KOPT-K1 (cell line): ENCODE measurements at regions not wholly inside any gene's neighbourhood (a gene's known extent, or its start where the extent isn't known, plus 50 kb on each side); places are given as distances from the start of the nearest gene placed in this dataset.

Source experiments
- H3K27ac ChIP-seq: fragments of 200-600 bp; sonication (generic); 2 replicates; pipeline ENCODE4 v1.5.1; 2016; ENCODE audit warnings: antibody characterized with exemption, mild to moderate bottlenecking, low read depth, low read length; ENCODE audit not compliant: poor library complexity, severe bottlenecking
- H3K36me3 ChIP-seq: fragments of 200-600 bp; sonication (generic); 2 replicates; pipeline ENCODE4 v1.5.1; 2017; ENCODE audit warnings: antibody characterized with exemption, mild to moderate bottlenecking, low read length, moderate library complexity; ENCODE audit not compliant: insufficient read depth
- H3K9me3 ChIP-seq: fragments of 200-600 bp; sonication (generic); 2 replicates; pipeline ENCODE4 v1.5.1; 2017; ENCODE audit warnings: antibody characterized with exemption, low read length, mild to moderate bottlenecking; ENCODE audit not compliant: insufficient read depth, poor library complexity, severe bottlenecking

DNA sequence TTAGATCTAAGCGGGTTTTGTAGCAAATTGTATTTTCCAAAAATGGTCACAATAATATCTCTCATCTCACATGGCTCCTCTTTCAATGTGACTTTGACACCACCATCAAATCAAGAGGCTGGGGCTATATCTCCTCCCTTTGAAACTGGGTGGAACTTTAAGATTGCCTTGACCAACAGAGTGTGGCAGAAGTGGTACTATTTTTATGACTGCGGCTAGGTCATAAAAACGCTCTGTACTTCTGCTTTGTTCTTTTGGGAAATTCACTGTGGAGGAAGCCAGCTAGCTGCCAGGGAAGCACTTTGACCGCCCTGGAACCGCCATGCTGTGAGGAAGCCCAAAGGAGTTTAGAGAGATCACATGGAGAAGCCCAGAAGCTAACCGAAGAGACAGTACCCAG, 50.7 kb upstream of the ACOT11 start:
- no peaks in the 10 kb centered on the region for H3K9me3 ChIP-seq
- no peaks in the 10 kb centered on the region for H3K36me3 ChIP-seq
- no peak overlapping the region for H3K27ac ChIP-seq

DNA sequence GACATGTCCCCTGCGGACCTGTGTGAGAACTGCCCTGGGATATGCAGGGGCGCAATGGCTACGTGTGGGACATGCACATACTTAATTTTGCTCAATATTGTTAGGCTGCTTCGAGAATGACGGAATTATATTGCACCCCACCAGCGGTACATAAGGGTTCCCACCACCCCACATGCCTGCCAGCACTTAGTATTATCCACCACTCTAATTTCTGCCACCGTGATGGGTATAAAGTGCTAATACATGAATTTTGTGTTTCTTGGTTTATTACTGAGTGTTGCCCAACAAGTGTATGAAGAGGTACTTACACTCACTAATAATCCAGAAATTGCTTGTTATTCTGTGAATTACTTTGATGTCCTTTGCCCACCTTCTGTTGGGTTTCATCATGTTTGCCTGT, 52.1 kb upstream of the ACOT11 start:
- no peak overlapping the region for H3K27ac ChIP-seq

DNA sequence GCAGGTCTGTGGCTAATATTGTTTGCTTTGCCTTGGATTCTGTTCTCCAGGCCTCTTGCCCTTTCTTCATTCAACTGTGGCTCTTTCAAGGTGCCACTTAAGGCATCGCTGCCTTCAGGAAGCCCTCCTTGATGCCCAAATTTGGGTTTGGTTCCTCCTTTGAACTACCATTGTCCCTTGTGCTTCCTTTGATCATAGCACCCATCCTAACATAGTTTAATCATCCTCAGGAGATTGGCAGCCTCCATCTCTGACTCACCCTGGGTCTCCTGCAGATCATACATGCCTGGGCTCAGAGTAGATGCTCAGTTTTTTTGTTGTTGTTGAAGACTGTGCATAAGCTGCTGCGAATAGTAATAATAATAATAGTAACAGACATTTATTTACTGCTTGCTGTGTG, 54.4 kb upstream of the ACOT11 start:
- Histone ChIP-seq H3K36me3 (no peaks in the 10 kb centered on the region), H3K9me3 (no peaks in the 10 kb centered on the region), H3K27ac (no peak overlapping the region)

More for the DNA sequence above, 52.1 kb upstream of the ACOT11 start:
- Histone ChIP-seq H3K36me3 (no peaks in the 10 kb centered on the region), H3K9me3 (no peaks in the 10 kb centered on the region)

DNA sequence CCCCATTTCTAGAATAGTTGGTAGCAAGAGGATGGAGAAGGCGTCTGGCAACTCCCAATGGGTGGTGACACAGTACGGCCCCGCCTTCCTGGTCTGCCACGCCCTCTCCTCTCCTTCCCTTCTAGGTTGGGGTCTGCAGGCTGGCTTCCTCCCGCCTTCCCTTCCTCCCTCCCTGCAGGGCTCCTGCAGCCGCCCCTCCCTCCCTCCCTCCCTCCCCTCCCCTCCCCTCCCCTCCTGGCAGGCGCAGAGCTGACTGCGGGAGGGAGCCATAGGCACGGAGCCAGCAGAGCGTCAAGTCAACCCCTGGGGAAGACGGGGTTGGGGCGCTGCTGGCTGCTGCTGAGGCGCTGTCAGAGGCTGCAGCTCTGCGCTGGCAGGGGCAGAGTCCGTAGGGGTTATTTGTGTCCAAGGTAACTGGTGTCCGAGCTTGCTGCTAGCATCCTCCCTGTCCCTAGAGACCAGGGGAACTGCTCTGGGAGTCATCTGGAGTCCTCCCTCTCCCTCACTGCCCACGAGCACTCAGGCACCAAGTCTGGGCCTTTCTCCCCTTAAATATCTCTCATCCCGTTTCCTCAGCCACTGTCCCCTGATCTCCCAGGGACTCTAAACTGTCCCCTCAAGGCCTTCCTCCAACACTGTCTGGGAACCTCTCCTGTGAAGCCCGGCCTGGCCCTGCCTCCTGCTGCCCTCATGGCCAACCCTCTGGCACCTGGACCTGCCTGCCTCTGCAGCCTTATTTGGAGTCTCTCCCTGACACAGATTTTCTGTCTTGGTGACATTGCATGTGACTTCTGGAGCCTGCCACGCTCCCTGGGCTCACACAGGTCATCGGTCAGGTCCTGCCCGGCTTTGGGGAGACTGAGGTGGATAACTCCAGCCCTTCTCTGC, 57.4 kb upstream of the ACOT11 start:
- Histone ChIP-seq H3K36me3 (no peaks in the 10 kb centered on the region), H3K27ac (no peak overlapping the region), H3K9me3 (no peaks in the 10 kb centered on the region)

DNA sequence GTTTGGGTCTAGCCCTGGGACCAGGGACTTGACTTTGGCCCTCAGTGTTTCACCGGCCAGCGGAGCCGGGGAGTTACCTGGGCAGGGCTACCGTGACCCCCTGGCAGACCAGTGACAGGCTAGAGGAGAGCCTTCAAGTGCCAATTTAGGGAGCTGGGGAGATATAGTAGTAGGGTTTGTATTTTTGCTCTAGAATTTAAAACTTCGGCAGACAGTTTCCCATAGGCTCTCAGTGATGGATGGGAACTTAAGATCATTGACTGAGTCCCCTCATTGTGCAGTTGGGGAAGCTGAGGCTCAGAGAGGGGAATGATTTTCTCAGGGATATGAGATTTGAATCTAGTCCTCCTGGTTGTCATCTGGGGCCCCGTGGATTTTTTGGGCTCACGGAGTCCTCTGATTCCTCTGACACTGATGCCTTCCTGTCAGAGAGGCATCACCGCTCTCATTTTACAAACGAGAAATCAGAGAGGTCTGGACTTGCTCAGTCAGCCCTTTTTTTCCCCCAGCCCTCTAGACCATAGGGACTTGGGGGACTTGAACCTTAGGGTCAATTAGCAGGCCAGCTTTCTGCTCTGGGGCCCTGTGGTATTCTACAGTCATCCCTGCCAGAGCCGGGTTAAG, 58.3 kb upstream of the ACOT11 start:
- peak overlapping the region; percentile 93 for H3K27ac ChIP-seq
- no peaks in the 10 kb centered on the region for H3K36me3 ChIP-seq

DNA sequence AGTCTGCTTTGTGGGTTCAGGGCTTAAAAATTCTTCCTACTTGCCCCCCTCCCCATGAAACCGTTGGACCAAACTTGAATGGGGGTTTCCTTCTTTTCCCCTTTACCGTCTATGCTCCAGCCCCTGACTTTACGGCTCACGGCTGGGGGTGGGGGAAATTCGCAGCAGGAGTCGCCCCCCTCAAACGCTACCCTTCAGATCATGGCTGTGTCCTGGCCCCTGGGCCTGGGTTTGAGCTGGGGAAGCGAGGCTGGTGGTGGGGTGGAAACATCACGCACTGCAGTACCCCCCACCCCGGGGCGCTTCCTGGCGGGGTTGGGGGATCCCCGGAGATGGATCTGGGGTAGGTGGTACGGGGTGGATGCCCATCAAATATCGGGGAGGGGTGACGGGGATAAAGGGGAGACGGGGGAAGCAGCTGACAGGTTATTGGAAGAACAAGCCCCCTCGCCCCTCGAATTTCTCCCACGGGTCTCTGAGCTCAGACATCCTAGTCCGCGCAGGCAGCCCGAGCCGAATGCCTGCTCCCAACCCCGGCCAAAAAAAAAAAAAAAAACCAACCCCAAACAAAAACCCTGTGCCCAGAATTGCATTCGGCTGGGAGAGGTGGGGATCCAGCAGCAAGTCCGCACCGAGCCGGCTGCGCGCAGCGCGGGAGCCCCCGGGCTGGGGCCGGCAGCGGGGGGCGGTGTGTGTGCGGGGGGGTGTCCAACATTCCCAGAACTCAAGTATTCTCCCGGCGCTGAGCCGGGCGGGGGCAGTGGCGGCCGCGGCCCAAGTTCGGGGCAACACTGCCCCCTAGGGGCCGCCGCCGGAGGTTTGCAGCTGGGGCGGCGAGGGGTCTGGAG, 59.0 kb upstream of the ACOT11 start:
- Histone ChIP-seq H3K9me3 (no peaks in the 10 kb centered on the region), H3K27ac (peak overlapping the region; percentile 93), H3K36me3 (no peaks in the 10 kb centered on the region)

More for the DNA sequence above, 58.3 kb upstream of the ACOT11 start:
- no peaks in the 10 kb centered on the region for H3K9me3 ChIP-seq

DNA sequence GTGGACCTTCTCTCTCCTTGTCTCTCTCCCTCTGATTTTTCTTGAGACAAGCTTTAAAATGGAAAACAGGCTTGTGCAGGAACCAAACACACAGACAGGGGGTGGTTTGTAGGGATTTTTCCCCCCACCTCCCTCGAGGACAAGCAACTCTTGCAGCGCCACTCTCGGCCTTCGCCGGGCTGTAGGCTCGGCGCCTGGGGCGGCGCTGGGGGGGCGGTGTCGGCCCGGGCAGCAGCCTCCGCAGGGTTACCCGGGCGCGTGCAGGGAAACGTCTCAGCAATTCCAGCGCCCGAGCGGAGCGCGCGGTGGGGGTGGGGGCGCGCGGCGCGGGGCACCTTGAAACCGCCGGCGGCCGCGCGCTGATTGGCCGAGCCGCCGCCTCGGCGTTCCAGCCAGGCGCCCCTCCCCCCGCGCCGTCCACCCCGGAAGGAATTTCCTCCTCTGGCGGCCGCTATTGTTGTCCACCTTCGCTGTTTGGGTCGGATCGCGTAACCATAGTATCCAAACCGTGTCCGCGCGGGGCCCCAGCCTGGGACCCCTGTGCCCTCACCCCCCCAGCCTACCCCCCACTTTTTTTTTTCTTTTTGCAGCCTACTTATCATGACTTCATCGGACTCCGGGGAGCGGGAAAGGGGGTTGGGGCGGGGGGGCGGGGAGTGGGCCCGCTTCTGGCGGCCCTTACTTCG, 59.8 kb upstream of the ACOT11 start:
- no peaks in the 10 kb centered on the region for H3K9me3 ChIP-seq
- no peaks in the 10 kb centered on the region for H3K36me3 ChIP-seq
- peak overlapping the region; percentile 93 for H3K27ac ChIP-seq

DNA sequence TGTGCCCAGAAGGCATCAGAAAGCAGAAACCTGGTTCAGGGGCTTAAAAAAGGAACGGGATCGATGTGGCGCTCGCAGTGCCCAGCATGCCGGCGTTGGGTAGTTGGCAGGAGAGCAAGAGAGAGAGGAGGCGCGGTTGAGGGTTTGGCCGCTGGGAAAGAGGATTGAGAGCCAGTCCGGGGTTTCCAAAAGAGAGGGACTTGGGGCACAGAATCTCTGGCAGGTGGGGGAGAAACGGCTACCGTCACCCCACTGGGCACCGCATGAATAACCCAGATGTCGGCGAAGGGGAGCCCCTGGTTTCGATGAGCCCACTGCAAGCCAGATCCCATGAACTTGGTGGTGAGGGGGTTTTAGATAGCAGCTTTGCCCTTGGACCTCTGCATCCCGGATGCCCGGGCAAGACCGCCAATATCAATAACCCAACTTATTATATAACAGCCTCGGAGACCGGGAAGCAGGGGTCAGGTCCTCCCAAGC, 60.4 kb upstream of the ACOT11 start:
- Histone ChIP-seq H3K36me3 (no peaks in the 10 kb centered on the region), H3K9me3 (no peaks in the 10 kb centered on the region), H3K27ac (peak overlapping the region; percentile 93)

DNA sequence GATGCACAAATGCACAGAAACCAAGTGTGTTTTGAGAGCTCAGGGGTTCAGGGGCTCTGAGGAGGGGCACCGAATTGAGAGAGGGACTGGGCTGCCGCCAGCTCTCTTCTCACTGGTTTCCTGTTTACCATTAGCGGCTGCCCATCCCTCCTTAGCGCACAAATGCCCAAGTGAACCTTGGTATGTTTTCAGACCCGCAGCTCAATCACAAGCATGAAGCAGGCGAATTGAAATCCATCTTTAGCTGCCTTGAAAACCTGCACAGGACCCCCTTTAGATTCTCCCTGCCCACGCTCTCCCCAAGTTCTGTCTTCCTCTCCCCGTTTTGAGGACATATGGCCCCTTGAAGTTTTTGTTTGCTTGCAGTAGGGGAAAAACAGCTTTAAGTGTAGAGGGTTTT, 61.1 kb upstream of the ACOT11 start:
- no peaks in the 10 kb centered on the region for H3K9me3 ChIP-seq
- H3K36me3 ChIP-seq, result no peaks in the 10 kb centered on the region
- peak overlapping the region; percentile 93 for H3K27ac ChIP-seq

DNA sequence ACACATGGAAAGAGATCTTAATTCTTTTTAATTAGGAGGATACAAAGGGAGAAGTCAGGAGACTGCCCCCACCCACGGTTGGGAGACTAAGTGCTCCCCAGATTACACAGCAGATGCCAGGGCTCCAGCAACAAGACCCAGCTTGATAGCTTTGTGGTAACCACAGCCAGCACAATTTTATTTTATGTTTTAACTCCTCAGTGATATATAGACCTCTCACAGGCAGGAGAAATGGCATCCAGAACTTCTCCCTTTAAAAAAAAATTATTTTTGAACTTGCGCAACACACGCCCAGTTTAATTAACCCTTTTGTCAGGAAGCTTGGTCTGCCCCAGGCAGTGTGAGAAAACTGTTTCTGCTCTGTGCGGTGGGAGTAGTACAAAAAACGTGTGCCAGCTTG, 62.6 kb upstream of the ACOT11 start:
- Histone ChIP-seq H3K27ac (peak overlapping the region; percentile 47), H3K36me3 (no peaks in the 10 kb centered on the region), H3K9me3 (no peaks in the 10 kb centered on the region)

DNA sequence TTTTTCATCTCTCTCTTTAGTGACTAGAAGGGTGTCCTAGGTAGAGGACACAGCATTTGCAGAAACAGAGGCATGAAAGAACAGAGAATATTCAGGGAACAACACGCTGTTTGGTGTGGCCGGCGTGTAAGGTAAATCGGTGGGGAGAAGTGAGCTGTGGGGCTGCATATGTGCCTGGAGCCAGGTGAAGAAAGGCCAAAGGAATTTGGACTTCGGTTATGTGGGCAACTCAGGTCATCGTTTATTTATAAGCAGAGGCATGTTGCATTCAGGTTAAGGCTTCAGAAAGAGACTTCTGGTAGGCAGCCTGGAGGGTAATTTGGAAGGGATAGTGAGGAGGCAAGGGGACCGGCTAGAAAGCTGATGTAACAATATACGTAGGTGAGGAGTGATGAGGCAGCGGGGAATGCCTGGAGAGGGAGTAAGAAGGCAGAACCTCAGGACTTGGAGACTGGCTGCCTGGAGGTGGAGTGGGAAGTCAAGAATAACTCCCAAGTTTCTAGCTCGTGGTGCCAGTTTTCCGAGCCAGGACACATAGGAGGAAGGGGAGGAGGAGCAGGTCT, 64.1 kb upstream of the ACOT11 start:
- H3K36me3 ChIP-seq, result no peaks in the 10 kb centered on the region
- H3K27ac ChIP-seq, result peak overlapping the region; percentile 22
- no peaks in the 10 kb centered on the region for H3K9me3 ChIP-seq

DNA sequence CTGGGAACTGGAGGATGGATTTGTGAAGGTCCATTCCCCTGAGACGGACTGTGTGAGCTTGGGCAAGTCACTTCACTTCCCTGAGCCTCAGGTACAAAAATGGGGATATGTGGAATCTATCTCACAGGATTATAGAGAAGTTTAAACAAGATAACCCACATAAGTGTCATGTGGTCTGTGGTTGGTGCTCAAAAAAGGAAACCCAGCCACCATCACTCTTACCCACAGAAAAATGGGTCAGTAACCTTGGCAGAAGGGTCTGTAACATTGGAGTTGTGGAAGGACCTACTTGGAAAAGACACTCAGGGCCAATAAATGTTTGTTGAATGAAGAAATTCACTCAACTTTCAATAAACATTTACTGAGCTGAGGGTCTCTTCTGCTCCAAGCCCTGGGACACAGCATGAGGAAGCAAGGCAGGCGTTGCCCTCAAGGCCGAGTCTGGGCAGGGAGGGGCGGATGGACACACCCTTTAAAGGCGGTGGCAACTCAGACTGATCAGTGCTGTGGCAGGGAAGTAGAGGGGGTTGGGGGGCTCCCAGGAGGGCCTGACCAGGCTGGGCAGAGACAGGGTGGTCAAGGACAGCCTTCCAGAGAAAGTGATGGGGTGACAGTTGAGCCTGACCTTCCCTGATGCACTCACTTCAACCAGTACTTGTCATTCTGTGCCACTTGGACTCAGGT, 66.7 kb upstream of the ACOT11 start:
- peak overlapping the region; percentile 99 for H3K27ac ChIP-seq
- no peaks in the 10 kb centered on the region for H3K9me3 ChIP-seq
- no peaks in the 10 kb centered on the region for H3K36me3 ChIP-seq

DNA sequence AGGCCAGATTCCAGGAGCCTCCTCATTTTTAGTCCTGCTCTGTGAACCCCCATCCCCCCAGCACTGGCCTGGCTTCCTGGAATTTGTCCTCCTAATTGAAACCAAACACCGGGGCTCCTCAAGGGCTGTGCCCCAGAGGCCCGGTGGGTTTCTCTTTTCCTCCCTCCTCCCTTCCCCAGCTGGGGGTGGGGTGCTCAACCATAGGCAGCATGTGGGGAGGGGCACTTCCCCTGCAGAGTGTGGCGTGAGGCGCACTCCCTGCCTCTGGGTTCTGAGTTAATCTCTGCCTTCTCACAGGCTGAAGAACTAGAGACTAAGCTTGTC, 67.5 kb upstream of the ACOT11 start:
- Histone ChIP-seq H3K9me3 (no peaks in the 10 kb centered on the region), H3K36me3 (no peaks in the 10 kb centered on the region), H3K27ac (peak overlapping the region; percentile 99)
